ENCODE measurements at regions not wholly inside any gene's neighbourhood (a gene's known extent, or its start where the extent isn't known, plus 50 kb on each side); places are given as distances from the start of the nearest gene placed in this dataset.
"Not testable (repeated sequence)": the region's sequence is repeated elsewhere in the genome, so short reads cannot be mapped to it uniquely, and the experiment has no call there.

DNA sequence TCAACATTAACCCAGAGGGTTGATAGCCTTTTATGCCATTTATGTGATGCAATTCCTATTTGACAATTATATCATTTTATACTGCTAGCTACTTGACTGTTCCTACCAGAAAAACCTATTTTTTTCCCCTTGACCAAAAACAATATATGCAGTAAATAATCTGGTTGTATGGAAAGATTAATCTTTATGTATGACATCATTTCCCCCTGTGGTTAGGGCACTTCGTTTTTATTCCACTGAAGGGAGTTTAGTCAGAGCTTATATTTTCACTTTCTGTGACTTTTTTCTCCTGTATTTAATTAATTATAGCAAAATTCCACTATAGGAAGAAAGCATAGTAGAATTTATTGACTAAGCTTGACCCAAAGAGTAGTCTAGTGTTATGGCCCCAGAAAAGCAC lies 107.6 kb downstream of the HAUS1 start:
- Mint-ChIP-seq H3K4me1 (ENCODE audit: low read depth) (peaks cover 68% of the 10 kb centered on the region), H3K36me3 (ENCODE audit: low read depth) (peaks cover 35% of the 10 kb centered on the region), H3K27me3 (ENCODE audit: low read depth) (no peaks in the 10 kb centered on the region), H3K9me3 (ENCODE audit: insufficient read depth) (no peaks in the 10 kb centered on the region), H3K4me3 (peak overlapping the region; percentile 41), H3K27ac (peak overlapping the region; percentile 81)
- peak; percentile 52 for ATAC-seq
- DNase-seq = peak; percentile 38
- ChIA-PET POLR2A (interaction anchor here (1.2 to 3.4 kb wide), 2 partner anchors 37 to 39 kb away, joined by 6 to 22 read pairs; a partner anchor contains a TSS), CTCF (interaction anchor here (0.7 to 12.1 kb wide), 15 partner anchors 9 to 446 kb away, joined by 3 to 135 read pairs (median 4); partner anchors contain the start of gene ATP5F1A)

DNA sequence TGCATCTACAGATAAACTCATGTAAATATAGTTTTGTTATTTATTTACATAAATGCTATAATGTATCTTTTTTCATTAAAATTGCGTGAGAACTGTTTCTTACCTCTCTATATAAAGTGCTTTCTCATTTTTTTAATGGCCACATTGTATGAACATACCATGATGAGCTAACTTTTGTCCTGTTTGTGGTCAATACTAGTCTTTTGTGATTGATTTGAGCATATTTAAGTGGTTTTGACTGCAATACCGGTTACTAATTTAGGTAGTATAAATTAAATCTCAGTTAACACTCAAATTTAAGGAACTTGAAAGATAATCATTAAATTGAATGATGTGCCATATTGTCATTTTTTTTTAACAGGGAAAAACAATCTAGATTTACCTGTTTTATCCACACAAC lies 108.2 kb downstream of the HAUS1 start:
- DNase-seq (no peak), ATAC-seq (no peak)
- Mint-ChIP-seq H3K27me3 (ENCODE audit: low read depth) (no peaks in the 10 kb centered on the region), H3K36me3 (ENCODE audit: low read depth) (peaks cover 40% of the 10 kb centered on the region), H3K4me3 (no peak overlapping the region), H3K27ac (no peak overlapping the region), H3K4me1 (ENCODE audit: low read depth) (peaks cover 74% of the 10 kb centered on the region), H3K9me3 (ENCODE audit: insufficient read depth) (no peaks in the 10 kb centered on the region)
- CTCF ChIA-PET = interaction anchor here (0.6 to 12.1 kb wide), 19 partner anchors 9 to 446 kb away, joined by 3 to 135 read pairs (median 4); partner anchors contain the start of gene ATP5F1A
- POLR2A ChIA-PET = interaction anchor here (1.2 to 3.4 kb wide), 2 partner anchors 37 to 39 kb away, joined by 6 to 22 read pairs; a partner anchor contains a TSS

DNA sequence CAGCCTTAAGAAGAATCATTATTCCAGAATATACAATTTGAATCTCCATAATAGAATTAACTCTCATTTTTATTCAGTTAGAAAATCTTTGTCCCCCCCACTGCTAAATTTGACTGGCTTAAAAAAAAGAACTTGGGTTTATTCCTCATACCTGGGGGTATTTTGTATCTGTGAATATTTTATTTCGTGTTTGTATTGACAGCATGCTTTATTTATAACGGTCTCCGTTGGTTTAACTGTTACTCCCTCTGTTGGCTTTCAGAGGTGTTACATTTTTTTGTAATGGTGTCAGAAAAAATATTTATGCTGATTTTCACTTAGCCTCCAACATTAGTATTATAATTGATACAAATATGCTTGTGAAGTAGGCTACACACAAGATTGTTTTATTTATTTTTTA lies 109.1 kb downstream of the HAUS1 start:
- Mint-ChIP-seq H3K4me3 (no peak overlapping the region), H3K27me3 (ENCODE audit: low read depth) (no peaks in the 10 kb centered on the region), H3K36me3 (ENCODE audit: low read depth) (peaks cover 42% of the 10 kb centered on the region), H3K9me3 (ENCODE audit: insufficient read depth) (no peaks in the 10 kb centered on the region), H3K27ac (no peak overlapping the region), H3K4me1 (ENCODE audit: low read depth) (peaks cover 69% of the 10 kb centered on the region)
- CTCF ChIA-PET = interaction anchor here (0.7 to 12.1 kb wide), 6 partner anchors 28 to 66 kb away, joined by 3 to 135 read pairs (median 4); a partner anchor contains a TSS
- no peak for ATAC-seq
- POLR2A ChIA-PET = interaction anchor here (3.4 kb wide), 1 partner anchor 40 kb away, joined by 22 read pairs; a partner anchor contains a TSS
- DNase-seq = no peak

- POLR2A ChIA-PET = interaction anchor here (3.4 kb wide), 1 partner anchor 41 kb away, joined by 22 read pairs; a partner anchor contains a TSS
- DNase-seq = no peak
- H3K9me3 Mint-ChIP-seq (ENCODE audit: insufficient read depth) = no peaks in the 10 kb centered on the region
- H3K4me1 Mint-ChIP-seq (ENCODE audit: low read depth) = peaks cover 67% of the 10 kb centered on the region
- H3K27me3 Mint-ChIP-seq (ENCODE audit: low read depth) = no peaks in the 10 kb centered on the region
- CTCF ChIA-PET = interaction anchor here (0.9 to 12.1 kb wide), 3 partner anchors 39 to 67 kb away, joined by 3 to 135 read pairs (median 3); a partner anchor contains a TSS
- H3K27ac Mint-ChIP-seq = no peak overlapping the region
- ATAC-seq = no peak
- no peak overlapping the region for H3K4me3 Mint-ChIP-seq
- peaks cover 44% of the 10 kb centered on the region for H3K36me3 Mint-ChIP-seq (ENCODE audit: low read depth)
Measured at GRCh38 chr18:46214435-46214834, 110.2 kb downstream of the HAUS1 start.

GRCh38 chr18:46215902-46216723 lies 111.9 kb downstream of the HAUS1 start:
- Mint-ChIP-seq H3K36me3 (ENCODE audit: low read depth) (peaks cover 46% of the 10 kb centered on the region), H3K4me1 (ENCODE audit: low read depth) (peaks cover 61% of the 10 kb centered on the region), H3K9me3 (ENCODE audit: insufficient read depth) (no peaks in the 10 kb centered on the region), H3K27me3 (ENCODE audit: low read depth) (no peaks in the 10 kb centered on the region), H3K27ac (no peak overlapping the region), H3K4me3 (no peak overlapping the region)
- ChIA-PET POLR2A (no interaction called here), CTCF (interaction anchor here (1.0 to 2.9 kb wide), 3 partner anchors 43 to 259 kb away, joined by 3 to 24 read pairs (median 4); a partner anchor contains a TSS)
- DNase-seq (no peak), ATAC-seq (no peak)

DNA sequence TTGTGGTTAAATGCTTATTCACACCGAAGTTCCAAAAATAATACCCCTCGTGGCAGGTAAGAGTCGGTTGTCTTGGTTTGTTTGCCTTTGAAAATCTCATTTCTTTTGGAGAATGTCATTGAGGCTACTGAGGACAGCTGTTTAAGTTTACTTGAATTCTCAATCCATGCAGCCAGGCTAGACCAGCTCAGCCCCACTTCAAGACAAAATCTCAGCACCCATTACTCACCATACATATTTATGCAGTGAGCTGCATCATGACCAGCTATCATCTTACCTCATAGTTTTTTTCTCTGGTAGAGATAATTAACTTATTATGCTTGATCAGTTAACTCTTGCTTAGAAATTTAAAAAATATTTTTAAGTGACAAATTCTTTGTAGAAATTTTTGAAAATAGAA lies 115.9 kb downstream of the HAUS1 start:
- ATAC-seq (no peak), DNase-seq (no peak)
- CTCF ChIA-PET = interaction anchor here (1.3 to 5.2 kb wide), 2 partner anchors 47 to 73 kb away, joined by 3 to 28 read pairs; a partner anchor contains a TSS
- peaks cover 60% of the 10 kb centered on the region for H3K36me3 Mint-ChIP-seq (ENCODE audit: low read depth)
- H3K9me3 Mint-ChIP-seq (ENCODE audit: insufficient read depth) = no peaks in the 10 kb centered on the region
- H3K27me3 Mint-ChIP-seq (ENCODE audit: low read depth) = no peaks in the 10 kb centered on the region
- H3K27ac Mint-ChIP-seq = no peak overlapping the region
- POLR2A ChIA-PET = interaction anchor here (0.6 to 1.0 kb wide), 2 partner anchors 21 to 47 kb away, joined by 3 read pairs; a partner anchor contains a TSS
- H3K4me1 Mint-ChIP-seq (ENCODE audit: low read depth) = peaks cover 64% of the 10 kb centered on the region
- H3K4me3 Mint-ChIP-seq = no peak overlapping the region

GRCh38 chr18:46222093-46222492 lies 117.9 kb downstream of the HAUS1 start:
- DNase-seq (no peak), ATAC-seq (no peak)
- CTCF ChIA-PET = interaction anchor here (0.7 to 5.2 kb wide), 2 partner anchors 49 to 72 kb away, joined by 3 to 28 read pairs; a partner anchor contains a TSS
- Mint-ChIP-seq H3K27ac (peak overlapping the region; percentile 66), H3K4me1 (ENCODE audit: low read depth) (peaks cover 68% of the 10 kb centered on the region), H3K27me3 (ENCODE audit: low read depth) (no peaks in the 10 kb centered on the region), H3K4me3 (no peak overlapping the region), H3K36me3 (ENCODE audit: low read depth) (peaks cover 58% of the 10 kb centered on the region), H3K9me3 (ENCODE audit: insufficient read depth) (no peaks in the 10 kb centered on the region)
- POLR2A ChIA-PET = interaction anchor here (0.6 kb wide), 1 partner anchor 17 kb away, joined by 3 read pairs; no protein-coding TSS in a partner anchor

DNA sequence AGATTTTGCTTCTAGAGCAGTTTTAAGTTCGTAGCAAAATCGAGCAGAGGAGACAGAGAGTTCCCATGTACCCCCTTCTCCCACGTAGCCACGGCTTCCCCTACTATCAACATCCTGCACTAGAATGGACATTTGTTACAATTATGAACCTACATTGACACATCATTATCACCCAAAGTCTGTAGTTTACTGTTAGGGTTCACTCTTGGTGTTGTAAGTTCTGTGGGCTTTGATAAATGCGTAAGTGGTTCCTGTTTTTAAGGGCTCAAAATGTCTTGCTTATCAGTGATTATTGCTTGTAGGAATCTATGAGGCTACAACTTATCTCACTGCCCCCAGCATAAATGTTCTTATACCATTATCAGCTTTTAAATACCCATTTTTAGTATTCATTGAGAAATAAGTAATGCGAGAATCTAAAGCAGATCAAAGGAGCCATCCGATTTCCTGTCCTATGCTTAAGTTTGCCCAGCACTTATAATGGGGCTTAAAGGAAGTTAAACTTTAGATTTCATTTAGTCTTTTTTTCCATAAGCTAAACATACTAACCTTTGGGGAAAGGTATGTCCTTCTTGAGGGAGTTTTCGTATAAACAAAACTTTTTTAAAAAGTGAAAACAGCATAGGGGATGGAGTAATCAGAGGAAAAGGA lies 118.7 kb downstream of the HAUS1 start:
- Mint-ChIP-seq H3K36me3 (ENCODE audit: low read depth) (peaks cover 55% of the 10 kb centered on the region), H3K27ac (peak overlapping the region; percentile 66), H3K4me3 (no peak overlapping the region), H3K9me3 (ENCODE audit: insufficient read depth) (no peaks in the 10 kb centered on the region), H3K27me3 (ENCODE audit: low read depth) (no peaks in the 10 kb centered on the region), H3K4me1 (ENCODE audit: low read depth) (peaks cover 70% of the 10 kb centered on the region)
- ChIA-PET CTCF (interaction anchor here (1.4 to 5.2 kb wide), 2 partner anchors 17 to 49 kb away, joined by 3 to 28 read pairs; a partner anchor contains a TSS), POLR2A (interaction anchor here (0.6 to 0.8 kb wide), 2 partner anchors 41 to 50 kb away, joined by 6 to 7 read pairs; a partner anchor contains a TSS)
- ATAC-seq = peak; percentile 39
- DNase-seq = no peak

GRCh38 chr18:46224181-46224775 lies 120.1 kb downstream of the HAUS1 start:
- H3K27me3 Mint-ChIP-seq (ENCODE audit: low read depth) = no peaks in the 10 kb centered on the region
- no peaks in the 10 kb centered on the region for H3K9me3 Mint-ChIP-seq (ENCODE audit: insufficient read depth)
- POLR2A ChIA-PET = interaction anchor here (2.0 kb wide), 1 partner anchor 51 kb away, joined by 5 read pairs; a partner anchor contains a TSS
- ATAC-seq (peak; percentile 32), DNase-seq (no peak)
- H3K4me3 Mint-ChIP-seq = no peak overlapping the region
- H3K4me1 Mint-ChIP-seq (ENCODE audit: low read depth) = peaks cover 74% of the 10 kb centered on the region
- CTCF ChIA-PET = interaction anchor here (0.6 to 3.3 kb wide), 5 partner anchors 12 to 433 kb away, joined by 3 to 23 read pairs (median 3); a partner anchor contains a TSS
- peaks cover 43% of the 10 kb centered on the region for H3K36me3 Mint-ChIP-seq (ENCODE audit: low read depth)
- peak overlapping the region; percentile 25 for H3K27ac Mint-ChIP-seq

DNA sequence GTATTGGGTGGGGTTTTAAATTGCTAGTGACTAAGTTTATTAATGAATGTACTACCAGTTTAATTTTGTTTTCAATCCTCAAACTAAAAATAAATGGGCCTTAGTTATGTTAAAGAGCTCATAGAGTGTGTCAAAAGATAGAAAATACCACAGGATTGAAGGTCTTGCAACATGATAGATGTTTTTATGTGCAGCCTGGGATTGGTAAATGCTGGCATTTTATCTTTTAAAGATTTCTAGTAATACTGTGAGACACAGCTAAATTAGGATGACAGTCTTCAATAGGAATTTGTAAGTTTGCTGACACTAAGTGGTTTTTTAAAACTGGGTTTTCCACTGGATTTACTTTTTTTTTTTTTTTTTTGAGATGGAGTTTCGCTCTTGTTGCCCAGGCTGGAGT lies 122.3 kb downstream of the HAUS1 start:
- Mint-ChIP-seq H3K27me3 (ENCODE audit: low read depth) (no peaks in the 10 kb centered on the region), H3K27ac (no peak overlapping the region), H3K4me1 (ENCODE audit: low read depth) (peaks cover 70% of the 10 kb centered on the region), H3K4me3 (no peak overlapping the region), H3K36me3 (ENCODE audit: low read depth) (peaks cover 37% of the 10 kb centered on the region), H3K9me3 (ENCODE audit: insufficient read depth) (no peaks in the 10 kb centered on the region)
- ChIA-PET POLR2A (no interaction called here), CTCF (interaction anchor here (1.0 to 3.3 kb wide), 4 partner anchors 14 to 431 kb away, joined by 3 to 23 read pairs (median 4); a partner anchor contains a TSS)
- ATAC-seq (no peak), DNase-seq (no peak)

DNA sequence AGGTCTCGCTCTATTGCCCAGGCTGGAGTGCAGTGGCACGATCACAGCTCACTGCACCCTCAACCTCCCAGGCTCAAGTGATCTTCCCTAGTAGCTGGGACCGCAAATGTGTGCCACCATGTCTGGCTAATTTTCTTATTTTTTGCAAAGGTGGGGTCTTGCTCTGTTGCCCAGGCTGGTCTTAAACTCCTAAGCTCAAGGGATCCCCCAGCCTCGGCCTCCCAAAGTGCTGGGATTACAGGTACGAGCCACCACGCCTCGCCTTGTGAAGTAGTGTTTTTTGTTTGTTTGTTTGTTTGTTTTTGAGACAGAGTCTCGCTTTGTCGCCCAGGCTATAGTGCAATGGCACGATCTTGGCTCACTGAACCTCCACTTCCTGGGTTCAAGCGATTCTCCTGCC lies 125.5 kb downstream of the HAUS1 start:
- H3K9me3 Mint-ChIP-seq (ENCODE audit: insufficient read depth); H3K27ac Mint-ChIP-seq; POLR2A ChIA-PET; H3K4me3 Mint-ChIP-seq; DNase-seq; ATAC-seq; H3K27me3 Mint-ChIP-seq (ENCODE audit: low read depth): not testable (repeated sequence)
- H3K36me3 Mint-ChIP-seq (ENCODE audit: low read depth) = peaks cover 32% of the 10 kb centered on the region
- peaks cover 52% of the 10 kb centered on the region for H3K4me1 Mint-ChIP-seq (ENCODE audit: low read depth)
- CTCF ChIA-PET = interaction anchor here (1.9 kb wide), 1 partner anchor 56 kb away, joined by 8 read pairs; a partner anchor contains a TSS

Data from activated CD8-positive, alpha-beta T cell treated with anti-CD3 and anti-CD28 coated beads, Interleukin-2, amount 10 ng/mL, durations not matched to agents 7 days and 5 days (primary cell).